Choroid plexus epithelial cell (primary cell): ENCODE measurements at regions not wholly inside any gene's neighbourhood (a gene's known extent, or its start where the extent isn't known, plus 50 kb on each side); places are given as distances from the start of the nearest gene placed in this dataset.

Experiments
- DNase-seq: peaks from one replicate; pipeline ENCODE4 v3.0.0-alpha.2; 2010; ENCODE audit warnings: low read depth
- H3K4me3 ChIP-seq: 2 replicates; pipeline ENCODE4 v1.5.1; 2011; ENCODE audit warnings: low read depth, mild to moderate bottlenecking, control low read depth, low read length, moderate library complexity
- CTCF ChIP-seq: conservative IDR thresholded peaks from 2 replicates; pipeline ENCODE4 v1.5.1; 2011; ENCODE audit warnings: low read depth, mild to moderate bottlenecking, control low read depth, inconsistent platforms, low read length, moderate library complexity

- TF ChIP-seq CTCF, result no peak
- H3K4me3 ChIP-seq, result no peak overlapping the region
- no peak for DNase-seq
Measured at GRCh38 chr12:42855362-42855950, 265.9 kb upstream of the PRICKLE1 start.

- no peak for TF ChIP-seq CTCF
- DNase-seq, result no peak
- no peak overlapping the region for H3K4me3 ChIP-seq
Measured at GRCh38 chr12:42854826-42855225, 265.3 kb upstream of the PRICKLE1 start.

GRCh38 chr12:42854208-42854607 lies 264.7 kb upstream of the PRICKLE1 start:
- no peak overlapping the region for H3K4me3 ChIP-seq
- peak; percentile 6 for DNase-seq
- TF ChIP-seq CTCF, result no peak

- no peak overlapping the region for H3K4me3 ChIP-seq
- no peak for TF ChIP-seq CTCF
- DNase-seq, result peak; percentile 10
Measured at GRCh38 chr12:42853370-42854140, 264.0 kb upstream of the PRICKLE1 start.

- no peak overlapping the region for H3K4me3 ChIP-seq
- peak; percentile 75 for DNase-seq
- TF ChIP-seq CTCF, result no peak
Measured at GRCh38 chr12:42846782-42847181, 257.2 kb upstream of the PRICKLE1 start.

- H3K4me3 ChIP-seq, result no peak overlapping the region
- no peak for DNase-seq
- TF ChIP-seq CTCF, result no peak
Measured at GRCh38 chr12:42834062-42834461, 244.5 kb upstream of the PRICKLE1 start.

GRCh38 chr12:42828836-42829235 lies 239.3 kb upstream of the PRICKLE1 start:
- H3K4me3 ChIP-seq, result no peak overlapping the region
- TF ChIP-seq CTCF, result no peak
- DNase-seq, result no peak
